Activated T-cell treated with anti-CD3 and anti-CD28 coated beads, Interleukin-2, amount 50 U/mL, for 4 hours (primary cell): ENCODE measurements at regions not wholly inside any gene's neighbourhood (a gene's known extent, or its start where the extent isn't known, plus 50 kb on each side); places are given as distances from the start of the nearest gene placed in this dataset.
"Not testable (repeated sequence)": the region's sequence is repeated elsewhere in the genome, so short reads cannot be mapped to it uniquely, and the experiment has no call there.

Experiments
- ATAC-seq, 2 donors: fragments of 200-7000 bp; cut with Tn5 transposase; one replicate each; pipeline ENCODE4 v1.10.0; 2021
- DNase-seq: peaks from one replicate; pipeline ENCODE4 v3.0.0-alpha.2; 2020
- H3K27me3 Mint-ChIP-seq: one replicate; pipeline ENCODE4 v1.8.0; 2021; ENCODE audit warnings: low read depth, mixed read lengths
- H3K36me3 Mint-ChIP-seq: one replicate; pipeline ENCODE4 v1.8.0; 2022; ENCODE audit warnings: mixed read lengths; ENCODE audit not compliant: insufficient read depth
- H3K4me1 Mint-ChIP-seq: one replicate; pipeline ENCODE4 v1.8.0; 2021; ENCODE audit warnings: low read depth, mixed read lengths
- H3K4me3 Mint-ChIP-seq: one replicate; pipeline ENCODE4 v1.8.0; 2021; ENCODE audit warnings: mild to moderate bottlenecking, moderate library complexity, mixed read lengths
- H3K9me3 Mint-ChIP-seq: one replicate; pipeline ENCODE4 v1.8.0; 2021; ENCODE audit warnings: mixed read lengths

DNA sequence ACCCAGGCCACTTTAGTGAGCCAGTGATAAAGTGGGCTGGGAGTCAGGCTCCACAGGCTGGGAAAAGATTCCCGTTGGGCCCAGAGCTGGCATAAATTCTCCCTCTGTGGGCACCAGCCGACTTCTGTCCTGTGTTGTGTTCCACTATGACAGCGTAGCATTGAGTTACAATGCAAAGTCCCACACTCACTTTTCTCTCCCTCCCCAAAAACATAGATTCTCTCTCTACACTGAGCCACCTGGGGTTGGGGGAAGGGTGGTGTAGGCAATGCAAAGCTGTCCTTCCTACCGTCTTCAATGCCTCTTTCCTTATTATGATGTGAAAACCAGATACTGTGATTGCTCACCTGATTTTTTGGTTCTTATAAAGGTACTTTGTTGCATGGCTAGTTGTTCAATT is 566.2 kb downstream of the RAPGEF2 start:
- ATAC-seq (no peak), DNase-seq (no peak)
- no peaks in the 10 kb centered on the region for H3K4me1 Mint-ChIP-seq
- H3K9me3 Mint-ChIP-seq = peaks cover 17% of the 10 kb centered on the region
- no peaks in the 10 kb centered on the region for H3K27me3 Mint-ChIP-seq
- H3K36me3 Mint-ChIP-seq = no peaks in the 10 kb centered on the region
- H3K4me3 Mint-ChIP-seq = no peak overlapping the region

DNA sequence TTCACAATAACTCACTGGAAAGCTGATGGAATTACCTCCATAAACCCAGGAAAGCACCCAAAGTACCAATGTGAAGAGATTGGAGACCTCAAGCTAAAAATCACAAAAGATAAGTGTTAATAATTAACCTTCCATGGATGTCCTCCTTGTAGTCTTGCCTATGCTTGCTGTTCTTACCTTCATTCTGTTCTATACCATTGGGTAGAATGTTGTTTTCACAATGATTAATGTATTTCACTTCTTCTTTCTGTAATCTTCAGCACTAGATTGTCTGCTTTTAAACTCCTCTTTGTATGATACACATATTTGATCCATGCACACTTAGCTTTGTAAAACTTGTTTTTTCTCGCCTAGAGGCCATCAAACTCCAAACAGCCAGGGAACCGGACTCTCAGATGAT is 570.3 kb downstream of the RAPGEF2 start:
- Mint-ChIP-seq H3K9me3 (peaks cover 7% of the 10 kb centered on the region), H3K4me1 (no peaks in the 10 kb centered on the region), H3K4me3 (no peak overlapping the region), H3K27me3 (no peaks in the 10 kb centered on the region), H3K36me3 (no peaks in the 10 kb centered on the region)
- no peak for ATAC-seq
- no peak for DNase-seq

DNA sequence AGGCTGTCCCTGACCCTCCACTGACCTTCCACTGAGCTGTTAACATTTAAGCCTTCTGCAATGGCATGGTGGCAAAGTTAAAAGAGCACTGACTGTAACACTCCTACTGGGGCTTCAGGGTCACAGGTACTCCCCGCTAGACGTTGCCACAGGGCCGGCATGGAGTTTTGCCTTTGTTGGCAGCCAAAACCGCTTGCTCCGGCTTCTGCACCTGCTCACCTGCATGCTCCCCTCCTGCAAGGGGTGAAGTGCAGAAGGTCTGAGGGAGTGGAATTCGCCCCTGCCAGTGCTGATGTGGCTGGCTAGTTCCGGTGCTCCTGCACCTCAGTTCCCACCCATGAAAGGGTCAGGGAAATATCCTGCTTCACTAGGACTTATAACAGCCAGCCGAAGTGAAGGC is 571.4 kb downstream of the RAPGEF2 start:
- Mint-ChIP-seq H3K27me3 (no peaks in the 10 kb centered on the region), H3K36me3 (no peaks in the 10 kb centered on the region), H3K4me1 (no peaks in the 10 kb centered on the region), H3K9me3 (peaks cover 7% of the 10 kb centered on the region), H3K4me3 (no peak overlapping the region)
- ATAC-seq = no peak
- no peak for DNase-seq

DNA sequence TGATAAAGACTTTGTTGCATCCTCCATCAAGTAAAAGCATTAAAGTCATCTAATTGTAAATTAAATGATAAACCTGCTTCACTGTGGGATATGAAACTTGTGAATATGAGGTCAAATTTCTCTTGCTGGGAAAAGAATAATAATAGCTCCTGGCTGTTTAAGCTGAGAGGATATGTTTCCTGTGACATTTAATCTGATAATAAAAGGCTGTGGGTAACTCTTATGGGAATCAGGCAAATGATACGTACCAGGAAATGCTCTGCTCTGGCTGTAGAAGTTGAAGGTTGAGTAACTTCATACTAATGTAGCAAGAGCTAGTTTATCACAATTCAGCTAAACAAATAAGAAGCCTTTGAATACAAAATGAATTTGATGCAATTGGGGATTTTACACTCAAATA is 574.6 kb downstream of the RAPGEF2 start:
- no peaks in the 10 kb centered on the region for H3K4me1 Mint-ChIP-seq
- no peak overlapping the region for H3K4me3 Mint-ChIP-seq
- peaks cover 14% of the 10 kb centered on the region for H3K9me3 Mint-ChIP-seq
- no peak for DNase-seq
- H3K27me3 Mint-ChIP-seq = no peaks in the 10 kb centered on the region
- ATAC-seq = no peak
- H3K36me3 Mint-ChIP-seq = no peaks in the 10 kb centered on the region

- ATAC-seq (no peak), DNase-seq (no peak)
- H3K9me3 Mint-ChIP-seq = peaks cover 18% of the 10 kb centered on the region
- H3K4me1 Mint-ChIP-seq = no peaks in the 10 kb centered on the region
- no peaks in the 10 kb centered on the region for H3K27me3 Mint-ChIP-seq
- H3K4me3 Mint-ChIP-seq = no peak overlapping the region
- no peaks in the 10 kb centered on the region for H3K36me3 Mint-ChIP-seq
These were observed 580.1 kb downstream of the RAPGEF2 start for GRCh38 chr4:159682996-159683395.

- no peaks in the 10 kb centered on the region for H3K27me3 Mint-ChIP-seq
- ATAC-seq (no peak), DNase-seq (no peak)
- H3K4me1 Mint-ChIP-seq = no peaks in the 10 kb centered on the region
- H3K36me3 Mint-ChIP-seq = no peaks in the 10 kb centered on the region
- H3K9me3 Mint-ChIP-seq = peaks cover 18% of the 10 kb centered on the region
- H3K4me3 Mint-ChIP-seq = no peak overlapping the region
These were observed 581.2 kb downstream of the RAPGEF2 start for GRCh38 chr4:159684061-159684460.

GRCh38 chr4:159685340-159686092 is 582.6 kb downstream of the RAPGEF2 start:
- Mint-ChIP-seq H3K4me3 (no peak overlapping the region), H3K9me3 (peaks cover 18% of the 10 kb centered on the region), H3K27me3 (no peaks in the 10 kb centered on the region), H3K4me1 (no peaks in the 10 kb centered on the region), H3K36me3 (no peaks in the 10 kb centered on the region)
- DNase-seq = no peak
- no peak for ATAC-seq

- H3K36me3 Mint-ChIP-seq = no peaks in the 10 kb centered on the region
- DNase-seq (no peak), ATAC-seq (no peak)
- no peak overlapping the region for H3K4me3 Mint-ChIP-seq
- H3K9me3 Mint-ChIP-seq = peaks cover 31% of the 10 kb centered on the region
- H3K27me3 Mint-ChIP-seq = no peaks in the 10 kb centered on the region
- no peaks in the 10 kb centered on the region for H3K4me1 Mint-ChIP-seq
These were observed 586.6 kb downstream of the RAPGEF2 start for GRCh38 chr4:159689526-159689925.

DNA sequence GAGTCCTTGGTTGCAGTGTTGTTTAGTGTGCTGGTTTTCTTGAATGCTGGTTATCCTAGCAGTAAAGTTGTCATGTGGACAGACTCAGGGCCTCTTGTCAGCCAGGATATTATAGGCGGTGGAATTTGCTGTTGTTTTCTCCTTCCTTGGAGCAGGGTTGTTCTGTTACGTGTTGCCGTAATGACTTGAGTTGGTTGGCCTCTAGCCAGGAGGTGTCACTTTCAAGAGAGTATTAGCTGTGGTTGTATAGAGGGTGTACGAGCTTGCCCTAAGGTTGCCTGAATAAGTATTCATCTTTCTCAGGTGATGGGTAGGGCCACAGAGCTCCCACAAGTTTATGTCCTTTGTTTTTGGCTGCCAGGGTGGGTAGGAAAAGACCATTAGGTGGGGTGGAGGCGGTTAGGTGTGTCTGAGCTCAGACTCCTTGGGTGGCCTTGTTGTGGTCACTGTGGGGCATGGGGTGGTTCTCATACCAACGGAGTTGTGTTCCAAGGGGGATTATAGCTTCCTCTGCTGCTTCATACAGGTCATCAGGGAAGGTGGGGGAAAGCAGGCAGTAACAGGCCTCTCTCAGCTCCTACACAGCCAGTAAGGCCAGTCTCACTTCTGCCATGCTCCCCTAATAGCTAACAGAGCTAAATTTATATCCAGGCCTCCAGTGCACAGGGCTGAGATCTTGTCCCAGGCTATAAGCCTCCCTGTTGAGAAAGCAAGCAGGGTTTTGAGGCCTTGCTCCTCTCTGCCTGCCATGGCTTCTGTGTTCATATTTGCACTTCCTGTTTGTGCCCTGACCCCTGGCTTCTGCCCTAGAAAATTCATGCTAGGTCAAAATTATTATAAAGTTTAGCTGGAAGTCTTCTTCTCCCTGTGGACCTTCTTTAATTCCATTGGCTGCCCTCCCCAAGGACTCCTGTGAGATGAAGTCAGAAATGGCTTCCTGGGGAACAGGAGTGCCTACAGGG is 594.7 kb downstream of the RAPGEF2 start:
- Mint-ChIP-seq H3K4me1 (no peaks in the 10 kb centered on the region), H3K36me3 (no peaks in the 10 kb centered on the region)

DNA sequence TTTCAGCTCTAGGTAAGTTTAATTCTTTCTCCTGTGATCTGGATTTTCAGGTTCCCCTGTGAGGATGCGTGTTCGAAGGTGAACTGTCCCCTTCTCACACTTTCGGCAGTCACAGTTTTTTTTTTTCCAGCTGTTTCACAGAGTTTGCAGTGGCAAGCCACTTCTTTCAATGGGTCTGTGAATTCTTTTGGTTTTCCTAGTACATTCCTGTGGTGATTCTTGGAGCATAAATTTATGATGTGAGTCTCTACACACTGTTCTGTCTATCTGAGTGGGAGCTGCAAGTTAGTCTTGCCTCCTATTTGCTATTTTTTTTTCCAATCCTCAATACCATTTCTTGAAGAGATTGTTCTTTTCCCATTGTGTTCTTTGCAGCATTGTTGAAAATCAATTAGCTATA is 595.5 kb downstream of the RAPGEF2 start:
- no peaks in the 10 kb centered on the region for H3K4me1 Mint-ChIP-seq
- H3K27me3 Mint-ChIP-seq = no peaks in the 10 kb centered on the region
- H3K4me3 Mint-ChIP-seq = no peak overlapping the region
- H3K36me3 Mint-ChIP-seq = no peaks in the 10 kb centered on the region
- DNase-seq (no peak), ATAC-seq (no peak)
- peaks cover 21% of the 10 kb centered on the region for H3K9me3 Mint-ChIP-seq

More for the DNA sequence above, 594.7 kb downstream of the RAPGEF2 start:
- DNase-seq (no peak), ATAC-seq (no peak)
- peaks cover 26% of the 10 kb centered on the region for H3K9me3 Mint-ChIP-seq
- no peak overlapping the region for H3K4me3 Mint-ChIP-seq
- no peaks in the 10 kb centered on the region for H3K27me3 Mint-ChIP-seq

DNA sequence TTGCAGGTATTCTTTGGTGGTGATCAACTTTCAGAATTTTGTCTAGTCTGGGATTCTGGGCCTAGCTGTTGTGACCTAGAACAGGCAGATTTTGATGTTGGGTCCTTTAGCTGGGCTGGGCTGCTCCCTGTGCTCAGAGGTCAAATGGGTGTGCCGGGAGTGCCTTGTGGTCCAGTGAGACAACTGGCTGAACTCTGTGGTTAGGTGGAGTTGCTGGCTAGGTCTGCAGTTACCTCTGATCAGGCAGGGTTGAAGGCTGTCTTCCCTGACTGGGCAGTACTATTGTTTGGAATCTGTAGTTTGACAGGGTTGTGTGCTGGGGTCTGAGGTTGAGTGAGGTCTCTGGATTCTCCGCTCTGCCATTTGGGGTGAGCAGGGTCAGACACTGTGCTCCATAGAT is 599.3 kb downstream of the RAPGEF2 start:
- Mint-ChIP-seq H3K4me3 (no peak overlapping the region), H3K36me3 (no peaks in the 10 kb centered on the region), H3K4me1 (no peaks in the 10 kb centered on the region), H3K27me3 (no peaks in the 10 kb centered on the region), H3K9me3 (peaks cover 13% of the 10 kb centered on the region)
- DNase-seq (no peak), ATAC-seq (no peak)

DNA sequence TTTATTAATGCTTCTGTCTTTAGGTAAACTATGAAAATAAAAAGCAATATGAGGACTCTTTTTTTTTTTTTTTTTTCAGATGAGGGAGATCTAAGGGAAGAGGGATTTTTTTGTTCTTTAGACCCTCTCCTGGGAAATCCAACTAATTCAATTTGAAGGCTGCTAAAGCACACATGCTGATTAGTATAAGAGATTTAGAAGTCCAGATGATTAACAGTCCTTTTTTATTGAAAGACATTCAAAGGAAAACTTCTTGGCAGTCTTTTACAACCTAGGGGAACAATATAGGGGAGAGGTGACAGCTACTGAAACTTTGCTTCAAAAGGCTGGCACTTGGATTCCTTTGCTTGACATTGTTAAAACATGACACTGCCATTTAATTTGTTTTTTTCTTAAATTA is 602.5 kb downstream of the RAPGEF2 start:
- no peaks in the 10 kb centered on the region for H3K27me3 Mint-ChIP-seq
- H3K9me3 Mint-ChIP-seq = peaks cover 16% of the 10 kb centered on the region
- no peak for ATAC-seq
- no peaks in the 10 kb centered on the region for H3K36me3 Mint-ChIP-seq
- no peak for DNase-seq
- no peaks in the 10 kb centered on the region for H3K4me1 Mint-ChIP-seq
- no peak overlapping the region for H3K4me3 Mint-ChIP-seq

DNA sequence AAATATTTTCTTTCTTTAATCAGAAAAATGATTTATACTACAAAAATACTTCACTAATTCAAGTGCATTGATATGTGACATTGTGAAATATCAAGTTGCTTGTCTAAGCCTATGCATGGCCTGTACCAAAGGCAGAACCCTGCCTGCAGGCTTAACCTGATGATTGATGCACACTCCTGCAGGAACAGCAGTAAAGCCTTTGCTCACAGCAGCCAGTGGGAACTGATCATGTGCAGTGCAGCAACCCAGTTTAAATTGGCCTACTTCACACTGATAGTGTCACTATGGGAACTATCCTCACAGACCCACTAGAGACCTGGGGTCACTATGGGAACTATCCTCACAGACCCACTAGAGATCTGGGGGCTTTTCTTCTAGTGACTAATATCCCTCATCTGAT is 603.8 kb downstream of the RAPGEF2 start:
- Mint-ChIP-seq H3K4me1 (no peaks in the 10 kb centered on the region), H3K4me3 (no peak overlapping the region), H3K9me3 (peaks cover 6% of the 10 kb centered on the region), H3K36me3 (no peaks in the 10 kb centered on the region), H3K27me3 (no peaks in the 10 kb centered on the region)
- no peak for DNase-seq
- no peak for ATAC-seq

GRCh38 chr4:159715180-159715579 is 612.3 kb downstream of the RAPGEF2 start:
- H3K9me3 Mint-ChIP-seq, H3K27me3 Mint-ChIP-seq, H3K4me1 Mint-ChIP-seq, H3K4me3 Mint-ChIP-seq, H3K36me3 Mint-ChIP-seq, ATAC-seq, DNase-seq: not testable (repeated sequence)

DNA sequence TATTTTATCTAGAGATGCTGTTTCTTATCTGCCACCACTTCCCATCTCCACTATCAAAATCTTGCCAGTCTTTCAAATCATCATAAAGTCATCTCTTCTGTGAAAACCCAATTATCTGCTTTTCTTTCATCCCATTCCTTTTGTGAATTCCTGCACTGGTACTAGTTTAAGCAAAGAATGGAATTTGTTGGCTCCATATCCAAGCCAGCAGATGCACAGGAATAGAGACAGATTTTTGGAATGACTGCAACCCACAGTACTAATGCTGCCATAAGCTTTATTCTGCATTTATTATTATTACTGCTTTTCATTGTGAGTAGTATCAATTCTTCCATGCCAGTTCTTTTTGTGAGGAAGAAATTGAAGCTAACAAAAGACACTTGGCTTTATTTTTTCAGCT is 616.7 kb downstream of the RAPGEF2 start:
- no peaks in the 10 kb centered on the region for H3K27me3 Mint-ChIP-seq
- ATAC-seq (no peak), DNase-seq (no peak)
- no peaks in the 10 kb centered on the region for H3K4me1 Mint-ChIP-seq
- H3K9me3 Mint-ChIP-seq = peaks cover 3% of the 10 kb centered on the region
- H3K36me3 Mint-ChIP-seq = no peaks in the 10 kb centered on the region
- H3K4me3 Mint-ChIP-seq = no peak overlapping the region
